ENCODE measurements at regions not wholly inside any gene's neighbourhood (a gene's known extent, or its start where the extent isn't known, plus 50 kb on each side); places are given as distances from the start of the nearest gene placed in this dataset.

DNA sequence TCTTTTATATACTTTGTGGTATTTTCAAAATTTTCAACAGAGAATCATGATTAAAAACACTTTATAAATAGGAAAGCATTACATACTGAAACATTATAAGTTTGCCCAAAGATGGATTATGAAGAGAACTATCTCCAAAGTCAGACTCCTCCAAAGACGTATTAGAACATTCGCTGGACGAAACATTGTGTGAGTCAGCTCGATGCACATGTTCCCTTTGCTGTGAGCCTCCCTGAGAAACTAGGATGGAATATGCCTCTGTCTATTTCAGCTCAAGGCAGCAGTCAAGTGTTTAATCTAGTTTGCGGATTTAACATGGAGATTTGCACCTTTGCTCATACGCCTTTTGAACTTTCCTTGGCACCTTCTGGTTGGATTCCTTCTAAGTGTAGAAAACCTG is 92.2 kb upstream of the NCKAP5 start:
- DNase-seq (ENCODE audit: low read depth) = no peak
- H3K4me3 ChIP-seq (ENCODE audit: low read depth, low read length) = no peak overlapping the region
- TF ChIP-seq, protein P1, sequence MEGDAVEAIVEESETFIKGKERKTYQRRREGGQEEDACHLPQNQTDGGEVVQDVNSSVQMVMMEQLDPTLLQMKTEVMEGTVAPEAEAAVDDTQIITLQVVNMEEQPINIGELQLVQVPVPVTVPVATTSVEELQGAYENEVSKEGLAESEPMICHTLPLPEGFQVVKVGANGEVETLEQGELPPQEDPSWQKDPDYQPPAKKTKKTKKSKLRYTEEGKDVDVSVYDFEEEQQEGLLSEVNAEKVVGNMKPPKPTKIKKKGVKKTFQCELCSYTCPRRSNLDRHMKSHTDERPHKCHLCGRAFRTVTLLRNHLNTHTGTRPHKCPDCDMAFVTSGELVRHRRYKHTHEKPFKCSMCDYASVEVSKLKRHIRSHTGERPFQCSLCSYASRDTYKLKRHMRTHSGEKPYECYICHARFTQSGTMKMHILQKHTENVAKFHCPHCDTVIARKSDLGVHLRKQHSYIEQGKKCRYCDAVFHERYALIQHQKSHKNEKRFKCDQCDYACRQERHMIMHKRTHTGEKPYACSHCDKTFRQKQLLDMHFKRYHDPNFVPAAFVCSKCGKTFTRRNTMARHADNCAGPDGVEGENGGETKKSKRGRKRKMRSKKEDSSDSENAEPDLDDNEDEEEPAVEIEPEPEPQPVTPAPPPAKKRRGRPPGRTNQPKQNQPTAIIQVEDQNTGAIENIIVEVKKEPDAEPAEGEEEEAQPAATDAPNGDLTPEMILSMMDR (IDR thresholded peaks at IDR 0.05; ENCODE audit: insufficient read depth, low read length) = no peak

DNA sequence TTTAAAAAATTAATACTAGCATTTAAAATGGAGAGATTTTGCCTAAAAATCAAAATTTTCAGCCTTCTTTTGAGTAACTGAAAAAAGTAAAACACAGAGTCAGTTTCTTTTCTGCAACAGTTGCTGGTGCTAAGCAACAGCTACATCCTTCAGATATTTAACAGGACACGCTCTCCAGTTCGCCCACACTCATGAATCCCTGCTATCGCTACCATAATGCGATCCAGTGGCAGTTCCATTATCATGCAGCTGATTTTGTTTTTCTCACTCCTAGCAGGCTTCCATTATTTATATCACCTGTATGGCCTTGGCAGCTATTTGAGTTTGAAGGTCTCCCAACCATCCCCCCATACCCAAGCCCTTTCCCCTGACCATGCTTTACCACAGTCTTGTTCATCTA is 93.1 kb upstream of the NCKAP5 start:
- TF ChIP-seq, protein P1 (IDR thresholded peaks at IDR 0.05; ENCODE audit: insufficient read depth, low read length) = no peak
- H3K4me3 ChIP-seq (ENCODE audit: low read depth, low read length) = no peak overlapping the region
- DNase-seq (ENCODE audit: low read depth) = no peak

DNA sequence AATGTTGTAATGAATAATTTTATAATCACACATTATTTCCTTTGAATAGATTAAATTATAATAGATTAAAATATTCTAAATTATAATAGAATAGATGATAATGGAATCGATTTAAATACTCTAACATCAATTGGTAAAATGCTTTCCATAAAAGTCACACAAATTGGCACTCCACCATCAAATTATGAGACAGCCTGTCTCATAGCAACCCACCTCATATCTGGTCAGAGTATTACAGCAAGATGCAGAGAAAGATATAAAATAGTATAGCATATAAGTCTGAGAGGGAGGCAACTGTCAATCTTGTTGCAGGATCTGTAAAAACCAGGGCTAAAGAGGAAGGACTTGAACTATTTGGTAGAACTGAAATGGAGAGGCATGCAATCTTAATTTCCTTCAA is 98.4 kb upstream of the NCKAP5 start:
- no peak overlapping the region for H3K4me3 ChIP-seq (ENCODE audit: low read depth, low read length)
- TF ChIP-seq, protein P1 (IDR thresholded peaks at IDR 0.05; ENCODE audit: insufficient read depth, low read length) = no peak
- no peak for DNase-seq (ENCODE audit: low read depth)

DNA sequence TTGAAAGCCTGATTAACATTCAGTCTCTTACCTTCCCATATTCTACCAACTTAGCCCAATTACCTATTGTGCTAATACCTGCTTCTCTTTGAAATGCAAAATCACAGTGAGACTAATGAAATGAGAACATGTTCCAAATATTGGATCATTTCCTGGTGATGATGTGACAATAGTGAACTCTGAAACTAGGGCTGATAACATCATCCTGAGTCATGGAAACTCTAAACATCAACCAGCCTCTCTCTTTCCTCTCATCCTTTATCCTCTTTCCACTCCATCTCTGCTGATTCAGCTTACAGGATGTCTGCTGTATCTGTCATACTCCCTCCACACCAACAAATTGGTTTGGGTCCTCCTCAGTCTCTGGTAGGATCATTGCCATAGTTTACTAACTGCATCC is 98.8 kb upstream of the NCKAP5 start:
- TF ChIP-seq, protein P1 (IDR thresholded peaks at IDR 0.05; ENCODE audit: insufficient read depth, low read length) = no peak
- DNase-seq (ENCODE audit: low read depth) = peak; percentile 52
- H3K4me3 ChIP-seq (ENCODE audit: low read depth, low read length) = no peak overlapping the region

DNA sequence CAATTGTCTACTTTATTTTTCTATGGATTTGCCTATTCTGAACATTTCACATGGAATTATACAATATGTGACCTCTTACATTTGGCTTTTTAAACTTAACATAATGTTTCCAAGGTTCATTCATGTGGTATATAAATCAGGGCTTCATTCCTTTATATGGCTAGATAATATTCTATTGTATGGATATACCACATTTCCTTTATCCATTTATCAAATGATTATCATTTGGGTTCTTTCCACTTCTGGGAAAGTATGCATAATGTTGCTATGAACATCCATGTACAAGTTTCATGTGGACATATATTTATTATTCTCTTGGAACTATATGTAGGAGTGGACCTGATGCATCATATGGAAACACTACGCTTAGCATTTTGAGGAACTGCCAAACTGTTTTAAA is 99.7 kb upstream of the NCKAP5 start:
- TF ChIP-seq, protein P1 (IDR thresholded peaks at IDR 0.05; ENCODE audit: insufficient read depth, low read length) = no peak
- H3K4me3 ChIP-seq (ENCODE audit: low read depth, low read length) = no peak overlapping the region
- DNase-seq (ENCODE audit: low read depth) = no peak

DNA sequence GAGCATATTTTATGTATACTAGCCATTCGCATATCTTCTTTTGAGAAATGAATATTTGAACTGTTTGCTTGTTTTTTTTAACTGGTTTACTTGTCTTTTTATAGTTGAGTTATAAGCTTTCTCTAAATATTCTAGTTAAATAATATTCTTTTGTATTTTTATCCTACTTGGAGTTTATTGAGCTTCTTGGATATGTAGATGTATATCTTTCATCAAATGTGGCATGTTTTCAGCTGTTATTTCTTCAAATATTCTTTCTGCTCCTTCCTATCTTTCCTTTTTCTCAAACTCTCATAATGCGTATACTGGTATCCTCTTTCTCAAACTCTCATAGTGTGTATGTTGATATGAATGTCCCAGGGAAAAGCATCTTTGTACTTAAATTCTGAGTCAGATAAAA is 100.3 kb upstream of the NCKAP5 start:
- no peak overlapping the region for H3K4me3 ChIP-seq (ENCODE audit: low read depth, low read length)
- no peak for DNase-seq (ENCODE audit: low read depth)
- TF ChIP-seq, protein P1 (IDR thresholded peaks at IDR 0.05; ENCODE audit: insufficient read depth, low read length) = no peak

DNA sequence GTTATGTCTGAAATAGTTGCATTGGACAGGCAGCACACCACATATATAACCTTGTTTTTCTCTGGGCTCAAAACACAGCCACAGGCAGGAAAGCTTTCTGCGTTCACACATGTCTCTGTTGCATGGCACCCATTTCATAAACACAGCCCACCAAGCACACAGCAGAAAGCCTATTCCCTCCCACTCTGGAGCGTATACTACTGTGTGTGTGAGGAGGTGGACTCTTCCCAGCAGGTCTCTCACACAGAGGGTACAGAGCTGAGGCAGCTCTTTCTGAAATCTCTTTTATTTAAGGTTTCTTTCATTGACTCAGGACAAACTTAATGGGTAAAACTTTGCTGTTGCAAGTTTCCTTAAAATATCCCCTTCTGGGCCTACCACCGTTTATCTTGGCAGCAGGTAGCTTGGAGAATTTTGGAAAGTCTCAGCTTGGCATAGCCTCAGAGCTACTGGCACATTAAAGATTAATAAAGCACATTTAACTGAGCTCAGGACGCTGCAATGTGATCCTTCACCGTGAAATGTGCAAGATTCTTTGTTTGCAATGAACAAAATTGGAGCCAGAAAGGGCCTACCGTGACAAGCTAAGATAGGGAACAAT is 105.1 kb upstream of the NCKAP5 start:
- DNase-seq (ENCODE audit: low read depth) = peak; percentile 57
- peak overlapping the region; percentile 13 for H3K4me3 ChIP-seq (ENCODE audit: low read depth, low read length)
- TF ChIP-seq, protein P1 (IDR thresholded peaks at IDR 0.05; ENCODE audit: insufficient read depth, low read length) = no peak
